Anterior cingulate cortex (tissue), 58 donors: ENCODE measurements at regions not wholly inside any gene's neighbourhood (a gene's known extent, or its start where the extent isn't known, plus 50 kb on each side); places are given as distances from the start of the nearest gene placed in this dataset.
"Not testable (repeated sequence)": the region's sequence is repeated elsewhere in the genome, so short reads cannot be mapped to it uniquely, and the experiment has no call there.

Experiments
- DNase-seq, 58 donors: peaks; one replicate each; lab custom pipeline; 2025; lab: John Stamatoyannopoulos, UW

DNA sequence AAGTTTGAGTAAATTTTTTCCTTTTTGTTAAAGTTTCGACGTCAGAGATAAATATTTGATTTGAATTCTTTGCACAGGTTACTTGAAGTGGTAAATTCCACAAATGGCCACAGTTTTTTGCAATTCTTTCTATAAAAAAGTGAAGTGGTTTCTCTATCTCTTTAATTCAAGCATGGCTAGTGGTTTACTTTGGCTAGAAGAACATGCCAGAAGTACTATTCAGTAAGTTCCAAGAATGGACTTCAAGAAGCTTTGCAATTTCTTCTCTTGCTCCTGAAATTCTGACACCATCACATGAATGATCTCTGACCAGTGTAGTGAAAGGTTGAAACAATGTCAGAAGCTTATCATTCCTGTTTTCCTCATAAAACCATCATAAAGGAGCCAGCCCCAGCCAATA lies 55.7 kb upstream of the RNPC3 start:
- DNase-seq = no peak

DNA sequence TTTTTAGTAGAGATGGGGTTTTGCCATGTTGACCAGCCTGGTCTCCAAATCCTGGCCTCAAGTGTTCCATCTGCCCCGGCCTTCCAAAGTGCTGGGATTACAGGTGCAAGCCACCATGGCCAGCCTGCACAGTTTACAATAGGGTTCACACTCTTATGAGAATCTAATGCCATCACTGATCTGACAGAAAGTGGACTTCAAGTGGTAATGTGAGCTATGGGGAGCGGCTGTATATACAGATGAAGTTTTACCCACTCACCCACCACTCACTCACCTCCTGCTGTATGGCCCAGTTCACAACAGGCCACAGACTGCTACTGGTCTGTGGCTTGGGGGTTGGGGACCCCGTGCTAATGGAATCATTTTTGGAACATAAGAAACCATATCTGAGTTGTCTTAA lies 58.4 kb upstream of the RNPC3 start:
- DNase-seq = no peak

DNA sequence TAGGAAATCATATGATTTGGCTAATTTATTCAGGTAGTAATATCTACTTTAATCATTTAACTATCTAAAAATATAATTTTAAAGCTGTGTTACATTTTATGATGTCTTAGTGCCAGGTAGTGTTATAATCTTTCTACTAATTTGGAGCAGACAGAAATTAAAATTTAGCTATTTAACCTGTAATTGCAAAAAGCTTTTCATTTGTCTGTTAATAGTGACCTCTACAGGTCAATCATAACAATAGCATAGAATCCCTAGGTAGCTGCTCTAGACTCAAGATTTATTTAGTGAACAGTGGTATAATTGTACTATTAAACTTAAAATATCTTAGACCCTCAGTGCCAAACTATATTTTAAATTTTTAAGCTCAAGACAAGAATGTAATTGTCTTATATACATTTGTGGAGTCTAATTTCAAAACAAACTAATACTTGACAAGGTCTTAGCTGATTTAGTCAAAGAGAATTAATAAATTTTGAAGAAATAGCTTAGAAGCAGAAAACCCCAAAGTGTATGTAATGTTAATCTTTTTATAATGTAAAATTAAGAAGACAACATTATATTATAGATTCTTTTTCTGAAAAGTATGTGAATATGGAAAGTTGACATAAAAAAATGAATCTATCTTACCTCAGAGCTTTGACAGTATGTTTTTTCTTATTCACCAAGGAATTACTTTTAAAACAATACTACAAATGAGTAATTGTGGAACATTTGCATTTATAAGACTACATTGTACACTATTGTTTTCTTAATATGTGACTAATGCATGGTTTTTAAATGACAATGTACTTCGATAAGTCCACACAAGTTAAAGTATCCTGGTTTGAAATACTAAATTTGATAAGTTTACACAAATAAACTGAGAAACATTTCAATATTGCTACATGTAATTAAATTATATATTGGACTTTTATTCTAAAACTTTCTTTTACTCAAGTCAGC lies 64.1 kb upstream of the RNPC3 start:
- no peak for DNase-seq

DNA sequence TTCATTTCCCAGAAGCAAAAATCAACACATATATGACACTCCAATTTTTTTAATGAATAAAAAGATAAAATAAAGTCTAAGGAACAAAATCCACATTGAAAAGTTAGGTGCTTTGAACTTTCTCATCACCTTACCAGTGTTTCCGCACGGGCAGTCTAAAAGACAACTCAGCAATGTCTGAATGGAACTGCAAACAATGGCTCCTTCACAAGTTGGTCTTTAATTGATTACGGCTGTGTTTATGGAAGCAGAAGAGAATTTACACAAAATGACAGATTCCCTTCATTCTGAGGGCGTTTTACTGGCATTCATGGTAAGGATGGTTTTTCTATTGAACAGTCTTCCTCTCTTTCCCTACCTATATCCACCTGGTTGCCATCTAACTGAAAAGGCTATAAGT lies 65.0 kb upstream of the RNPC3 start:
- no peak for DNase-seq

DNA sequence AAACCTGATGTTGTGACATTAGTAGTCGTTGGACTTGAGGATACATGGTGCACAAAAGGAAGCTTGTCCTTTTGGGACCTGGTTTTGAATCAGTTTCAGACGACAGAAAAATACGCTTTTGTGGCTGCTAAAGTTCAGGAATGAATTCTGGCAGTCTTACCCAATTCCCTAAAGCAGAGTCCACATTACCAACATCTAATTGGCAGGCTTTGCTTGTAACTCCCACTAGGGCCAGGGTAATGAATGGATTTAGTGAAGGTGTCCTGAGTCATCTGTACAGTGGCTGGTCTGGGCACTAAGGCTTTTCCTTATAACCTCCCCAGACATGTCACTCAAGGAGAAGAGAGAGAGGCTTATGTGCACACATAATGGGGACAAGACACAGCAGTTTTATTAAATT lies 66.2 kb upstream of the RNPC3 start:
- peak in 1 of 58 donors; percentile 0 for DNase-seq

DNA sequence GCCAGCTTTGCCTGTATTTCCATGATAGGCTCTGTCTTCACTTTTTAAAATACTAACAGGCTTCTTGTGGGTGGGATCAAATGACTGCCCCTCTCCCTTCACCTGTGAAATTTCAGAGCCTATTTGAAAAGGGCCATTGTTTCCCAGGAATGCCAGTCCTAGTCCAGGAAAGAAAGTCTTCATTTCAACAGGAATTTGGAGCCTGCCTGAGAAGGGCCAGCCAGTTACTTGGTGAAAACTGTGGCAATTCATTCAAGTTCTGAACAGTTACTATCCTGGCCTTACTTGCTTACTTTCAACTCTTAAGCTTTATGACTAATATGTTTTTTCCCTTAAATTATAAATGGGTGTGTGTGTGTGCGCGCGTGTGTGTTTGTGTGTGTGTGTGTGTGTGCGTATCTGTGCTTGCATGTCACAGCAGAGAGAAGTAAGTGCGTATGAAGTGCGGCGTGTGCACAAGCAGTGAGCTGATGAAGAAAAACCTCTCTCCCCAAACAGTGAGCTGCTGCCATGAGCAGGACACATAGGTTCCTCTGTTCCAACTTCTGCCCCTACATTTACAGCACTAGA lies 67.5 kb upstream of the RNPC3 start:
- no peak for DNase-seq

DNA sequence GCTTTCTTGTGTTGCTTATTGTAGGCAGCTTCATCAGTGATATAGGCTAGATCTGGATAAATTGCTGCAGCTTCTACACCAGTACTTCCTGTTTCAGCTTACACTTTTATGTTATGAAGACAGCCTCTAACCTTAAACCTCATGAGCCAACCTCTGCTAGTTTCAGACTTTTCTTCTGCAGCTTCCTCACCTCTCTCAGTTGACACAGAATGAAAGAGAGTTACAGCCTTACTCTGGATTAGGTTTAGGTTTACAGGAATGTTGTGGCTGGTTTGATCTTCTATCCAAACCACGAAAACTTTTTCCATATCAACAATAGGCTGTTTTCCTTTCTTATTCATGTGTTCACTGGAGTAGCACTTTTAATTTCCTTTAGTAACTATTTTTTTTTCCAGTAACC lies 76.9 kb upstream of the RNPC3 start:
- DNase-seq = no peak

DNA sequence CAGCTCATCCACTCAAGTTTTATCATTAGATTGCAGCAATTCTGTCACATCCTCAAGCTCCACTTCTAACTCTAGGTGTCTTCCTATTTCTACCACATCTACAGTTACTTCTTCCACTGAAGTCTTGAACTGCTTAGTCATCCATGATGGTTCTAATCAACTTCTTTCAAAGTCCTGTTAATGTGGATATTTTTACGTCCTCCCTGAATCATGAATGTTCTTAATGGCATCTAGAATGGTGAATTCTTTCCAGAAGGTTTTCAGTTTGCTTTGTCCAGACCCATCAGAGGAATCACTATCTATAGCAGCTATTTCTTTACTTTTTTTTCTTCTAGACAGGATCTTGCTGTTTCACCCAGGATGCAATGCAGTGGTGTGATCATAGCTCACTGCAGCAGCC lies 78.0 kb upstream of the RNPC3 start:
- DNase-seq = no peak

DNA sequence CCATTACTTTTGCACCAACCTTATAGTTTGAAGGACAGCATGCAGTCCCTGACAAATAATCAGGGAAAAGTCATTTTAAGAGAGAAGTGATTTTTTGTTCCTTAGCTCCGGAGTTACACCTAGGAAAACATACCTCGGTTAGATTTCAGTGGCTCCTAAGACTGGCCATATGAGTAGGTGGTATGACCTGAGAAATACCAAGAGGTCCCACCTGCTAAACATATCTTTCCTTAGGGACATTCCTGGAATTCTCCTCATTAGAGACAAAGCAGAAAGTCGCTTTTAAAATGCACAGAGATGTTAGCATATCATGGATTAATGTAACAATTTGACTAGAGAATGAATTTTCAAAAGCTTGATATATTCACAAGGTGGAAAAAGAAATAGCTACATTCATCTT lies 84.2 kb upstream of the RNPC3 start:
- no peak for DNase-seq

DNA sequence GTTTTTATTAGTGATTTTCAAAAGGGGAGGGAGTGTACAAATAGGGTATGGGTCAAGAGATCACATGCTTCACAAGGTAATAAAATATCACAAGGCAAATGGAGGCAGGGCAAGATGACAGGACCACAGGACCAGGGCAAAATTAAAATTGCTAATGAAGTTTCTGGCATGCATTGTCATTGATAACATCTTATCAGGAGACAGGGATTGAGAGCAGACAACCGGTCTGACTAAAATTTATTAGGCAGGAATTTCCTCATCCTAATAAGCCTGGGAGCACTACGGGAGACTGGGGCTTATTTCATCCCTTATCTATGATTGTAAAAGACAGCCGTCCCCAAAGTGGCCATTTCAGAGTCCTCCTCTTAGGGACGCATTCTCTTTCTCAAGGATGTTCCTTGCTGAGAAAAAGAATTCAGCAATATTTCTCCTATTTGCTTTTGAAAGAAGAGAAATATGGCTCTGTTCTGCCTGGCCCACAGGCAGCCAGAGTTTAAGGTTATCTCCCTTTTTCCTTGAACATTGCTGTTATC lies 88.9 kb upstream of the RNPC3 start:
- not testable (repeated sequence) for DNase-seq

DNA sequence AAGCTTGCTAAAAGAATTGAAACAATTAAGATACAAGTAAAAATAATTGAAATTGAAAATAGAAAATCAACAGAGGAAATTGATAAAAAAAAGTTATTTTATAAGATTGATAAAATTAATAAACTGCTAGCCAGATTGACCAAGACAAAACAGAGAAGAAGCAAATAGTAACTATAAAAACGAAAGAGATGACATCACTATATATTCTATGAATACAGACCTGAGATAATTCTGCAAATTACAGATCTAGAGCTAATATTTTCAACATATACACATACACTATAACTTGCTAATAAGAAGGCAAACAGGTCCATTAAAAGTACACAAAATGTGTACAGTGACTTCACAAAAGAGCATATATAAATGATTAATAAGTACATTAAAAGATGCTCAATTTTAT lies 90.1 kb upstream of the RNPC3 start:
- DNase-seq = no peak

DNA sequence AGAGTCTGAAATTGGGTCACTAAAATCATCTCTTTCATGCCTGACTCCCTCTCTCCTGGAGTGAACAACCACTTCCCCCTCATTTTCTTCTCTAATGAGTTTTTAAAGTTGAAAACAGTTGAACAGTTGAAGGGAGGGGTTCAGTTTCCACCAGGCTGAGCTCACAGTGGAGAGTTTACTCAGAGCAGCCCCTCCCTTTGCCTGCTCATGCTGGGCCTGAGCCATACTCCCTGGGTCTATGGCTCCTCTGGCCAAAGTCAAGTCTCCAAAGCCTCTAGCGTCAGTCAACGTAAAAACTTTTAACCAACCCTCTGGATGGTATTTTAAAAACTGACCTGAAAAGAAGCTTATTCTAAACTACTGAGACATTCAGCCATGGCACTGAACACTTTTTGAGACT lies 100.8 kb upstream of the RNPC3 start:
- DNase-seq = no peak

DNA sequence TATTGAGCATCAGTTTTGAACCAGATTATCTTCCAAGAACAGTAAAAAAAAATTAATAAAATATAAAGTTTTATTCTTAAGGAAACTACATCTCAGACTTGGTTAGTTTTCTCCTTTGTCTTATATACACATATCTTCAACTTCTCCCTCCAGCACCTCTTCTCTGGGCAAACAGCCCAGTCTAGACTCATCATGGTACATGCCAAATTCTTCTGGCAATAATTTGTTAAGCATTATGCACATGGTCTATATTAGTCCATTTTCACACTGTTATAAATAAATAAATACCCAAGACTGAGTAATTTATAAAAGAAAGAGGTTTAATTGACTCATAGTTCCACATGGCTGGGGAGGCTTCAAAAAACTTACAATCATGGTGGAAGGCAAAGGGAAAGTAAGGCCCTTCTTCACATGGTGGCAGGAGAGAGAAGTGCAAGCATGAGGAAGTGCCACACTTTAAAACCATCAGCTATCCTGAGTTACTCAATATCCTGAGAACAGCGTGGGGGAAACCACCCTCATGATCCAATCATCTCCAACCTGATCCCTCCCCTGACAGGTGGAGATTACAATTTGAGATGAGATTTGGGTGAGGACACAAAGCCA lies 108.7 kb upstream of the RNPC3 start:
- no peak for DNase-seq

DNA sequence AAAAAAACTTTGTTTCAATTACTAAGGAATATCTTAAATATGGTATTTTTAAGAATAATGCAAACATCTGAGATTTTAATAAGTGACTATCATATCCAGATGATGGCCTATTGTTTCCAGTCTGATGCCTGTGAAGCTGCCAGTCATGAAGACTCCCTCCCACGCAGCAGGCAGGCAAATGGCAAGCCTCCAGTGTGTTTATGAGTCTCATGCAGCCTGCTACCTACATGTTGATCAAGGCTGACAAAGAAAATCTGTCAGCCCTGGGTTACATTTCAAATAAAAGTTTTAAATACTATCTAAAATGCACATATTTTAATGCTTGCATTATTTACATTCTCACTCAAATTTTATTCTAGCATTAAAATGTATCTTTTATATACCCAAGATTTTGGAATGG lies 137.6 kb upstream of the RNPC3 start:
- DNase-seq = no peak

DNA sequence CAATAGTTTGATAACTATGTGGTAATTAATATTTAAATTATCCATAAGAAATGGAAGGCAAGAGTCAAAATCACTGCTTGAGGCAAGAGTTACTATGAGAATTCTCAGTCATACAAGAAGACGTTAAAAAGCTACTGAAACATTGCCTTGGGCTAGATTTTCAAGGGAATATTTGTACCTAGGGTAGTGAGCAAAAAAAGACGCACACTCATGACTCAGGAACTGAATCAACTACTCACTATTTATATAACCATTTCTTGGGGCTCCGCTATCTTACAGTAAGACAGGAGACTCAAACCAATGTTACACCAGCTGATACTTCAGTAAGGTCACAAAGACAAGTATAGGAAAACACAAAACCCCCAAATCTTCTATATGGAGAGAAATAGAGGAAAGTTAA lies 151.5 kb upstream of the RNPC3 start:
- no peak for DNase-seq

DNA sequence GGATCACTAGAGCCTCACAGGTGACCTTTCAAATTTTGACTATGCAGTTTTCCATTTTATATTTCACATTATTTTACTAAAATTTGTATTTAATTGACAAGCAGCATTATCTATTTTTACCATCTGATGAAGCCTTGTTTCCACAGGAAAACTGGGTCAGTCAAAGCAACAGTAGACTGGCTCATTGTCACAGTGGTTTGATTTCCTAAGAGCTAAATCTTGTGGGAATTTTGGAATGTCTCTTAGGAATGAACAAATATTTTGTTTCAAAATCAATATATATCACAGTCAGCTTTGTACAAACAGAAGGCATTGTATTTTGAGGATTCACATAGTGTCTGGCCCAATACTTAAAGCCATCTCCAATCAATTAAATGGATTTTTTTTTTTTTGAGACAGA lies 152.6 kb upstream of the RNPC3 start:
- no peak for DNase-seq

DNA sequence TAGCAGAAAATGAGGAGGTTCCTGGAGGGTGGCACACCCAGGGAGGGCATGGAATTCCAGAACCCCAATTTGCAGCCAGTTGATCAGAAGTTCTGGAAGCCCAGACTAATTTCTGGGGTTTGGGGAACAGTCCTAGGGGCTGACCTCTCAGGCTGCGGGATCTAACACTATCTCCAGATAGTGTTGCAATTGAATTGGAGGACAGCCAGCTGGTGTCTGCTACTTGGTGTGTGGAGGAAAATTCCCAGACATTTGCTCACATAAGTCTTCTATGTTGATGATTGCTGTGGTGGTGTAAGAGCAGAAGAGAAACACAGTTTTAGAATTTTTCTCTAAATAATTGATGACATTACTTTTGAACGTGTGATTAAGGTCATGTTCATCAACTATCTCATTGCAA lies 154.3 kb upstream of the RNPC3 start:
- no peak for DNase-seq

DNA sequence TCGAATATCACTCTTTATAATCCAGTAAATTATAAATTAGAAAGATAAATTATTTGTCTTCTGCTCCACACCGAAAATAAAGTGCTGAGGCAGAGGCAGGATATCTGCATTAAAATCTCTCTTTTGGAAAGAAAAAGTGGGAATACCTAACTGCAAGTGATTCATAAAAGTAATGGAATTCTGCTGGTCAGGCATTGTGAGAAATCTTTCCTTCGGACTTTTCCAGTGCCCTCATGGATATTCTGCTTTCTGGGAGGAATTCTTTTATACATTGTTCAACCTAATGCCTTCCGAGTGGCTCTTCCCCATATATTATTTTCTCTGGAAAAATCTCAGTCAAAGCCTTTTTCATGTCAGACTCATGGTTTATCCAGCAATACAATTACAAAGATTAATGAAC lies 158.3 kb upstream of the RNPC3 start:
- DNase-seq = no peak

DNA sequence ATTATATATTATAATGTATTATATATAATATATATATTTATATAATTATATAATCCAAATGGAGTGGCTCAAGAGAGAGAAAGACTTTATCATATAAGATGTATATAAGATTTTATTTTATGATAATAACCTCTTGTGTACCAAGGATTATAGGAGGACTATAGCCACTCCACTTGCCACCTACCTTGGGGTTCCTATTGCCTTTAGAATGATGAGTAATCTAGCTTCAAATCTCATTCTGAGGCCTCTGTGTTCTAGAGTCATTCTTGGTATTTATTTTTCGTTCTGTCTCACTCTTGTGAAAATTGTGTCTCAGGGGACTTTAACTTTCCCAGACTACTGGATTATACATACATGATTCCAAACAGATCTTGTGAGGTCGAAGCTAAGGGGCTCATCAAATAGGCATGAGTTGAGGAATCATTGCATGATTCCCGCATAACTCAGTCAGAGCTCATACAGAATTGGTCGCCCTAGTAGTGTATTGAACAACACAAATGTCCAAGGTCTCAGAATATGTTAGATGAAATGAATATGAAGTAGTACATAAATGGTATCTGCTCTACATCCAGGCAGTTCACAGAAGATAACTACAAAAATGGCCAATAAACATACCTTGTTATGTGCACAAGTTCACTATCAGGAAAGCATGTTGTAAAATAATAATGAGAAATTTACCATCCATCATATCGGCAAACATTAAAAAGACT lies 159.5 kb upstream of the RNPC3 start:
- DNase-seq = no peak

DNA sequence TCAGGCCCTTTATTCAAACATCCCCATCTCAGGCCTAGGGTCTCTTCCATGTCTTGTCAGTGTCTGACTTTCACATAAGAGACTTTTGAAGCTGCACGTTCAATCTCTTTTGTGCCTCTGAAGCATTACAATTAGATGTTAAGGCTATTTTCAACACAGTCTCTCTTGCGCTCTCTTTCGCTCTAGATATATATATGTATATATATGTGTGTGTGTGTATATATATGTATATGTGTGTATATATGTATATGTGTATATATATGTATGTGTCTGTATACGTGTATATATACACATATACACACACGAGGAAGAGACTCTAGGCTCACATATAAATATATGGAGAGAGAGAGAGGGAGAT lies 162.5 kb upstream of the RNPC3 start:
- DNase-seq = no peak

DNA sequence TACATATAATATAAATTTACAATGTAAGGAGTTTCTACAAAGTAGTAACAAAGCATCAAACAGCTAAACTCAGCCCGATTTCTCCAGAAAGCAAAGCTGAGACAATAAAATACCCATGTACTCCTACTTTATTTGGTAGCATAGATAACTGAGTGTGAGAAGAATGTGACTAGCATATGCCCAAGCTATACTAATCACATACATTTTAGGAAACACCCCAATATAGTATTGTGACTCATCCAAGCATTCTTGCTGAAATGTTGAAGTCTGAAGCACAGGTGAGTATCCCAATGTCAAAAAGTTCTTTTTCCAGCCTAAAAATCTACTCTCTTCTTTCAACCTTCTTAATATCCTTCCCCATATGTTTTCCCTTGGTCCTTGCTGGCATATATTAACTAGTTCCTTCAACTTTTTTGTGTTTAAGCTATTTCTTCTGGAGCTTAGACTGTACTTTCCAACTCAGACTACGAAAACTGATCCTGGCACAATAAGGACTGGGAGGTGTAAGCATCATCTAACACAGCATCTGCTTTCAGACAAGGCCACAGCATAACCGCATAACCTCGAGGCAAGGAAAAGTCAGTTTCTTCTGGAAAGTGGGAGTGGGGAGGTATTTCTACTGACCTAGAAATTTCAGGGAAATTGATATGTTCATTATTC lies 163.0 kb upstream of the RNPC3 start:
- DNase-seq = no peak
